HT-29 (cell line): ENCODE measurements at regions not wholly inside any gene's neighbourhood (a gene's known extent, or its start where the extent isn't known, plus 50 kb on each side); places are given as distances from the start of the nearest gene placed in this dataset.

Experiments
- DNase-seq: peaks from one replicate; pipeline ENCODE4 v3.0.0-alpha.2; 2015; ENCODE audit warnings: low spot score

DNA sequence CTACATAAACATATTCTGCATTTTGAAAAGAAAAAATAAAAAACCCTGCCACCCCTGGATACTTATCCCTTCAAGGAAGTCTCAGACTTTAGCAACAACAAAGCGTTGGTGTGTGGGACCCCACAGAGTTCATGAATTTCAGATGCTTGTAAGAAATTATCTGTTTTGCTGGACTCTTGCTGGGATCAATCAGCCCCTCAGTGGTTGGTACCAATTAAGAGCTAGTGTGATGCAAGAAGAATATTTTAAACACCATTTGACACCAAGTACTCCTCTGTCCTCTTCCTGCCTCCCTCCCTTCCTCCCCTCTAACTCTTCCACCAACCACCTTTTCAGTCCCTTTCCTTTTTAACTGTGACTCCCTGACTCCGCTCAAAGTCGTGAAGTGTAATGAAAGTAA, 51.5 kb downstream of the SST start:
- DNase-seq: no peak

- no peak for DNase-seq
Observed at GRCh38 chr3:187617213-187617612, 53.0 kb downstream of the SST start.

GRCh38 chr3:187616307-187616972, 53.8 kb downstream of the SST start:
- peak; percentile 42 for DNase-seq

DNA sequence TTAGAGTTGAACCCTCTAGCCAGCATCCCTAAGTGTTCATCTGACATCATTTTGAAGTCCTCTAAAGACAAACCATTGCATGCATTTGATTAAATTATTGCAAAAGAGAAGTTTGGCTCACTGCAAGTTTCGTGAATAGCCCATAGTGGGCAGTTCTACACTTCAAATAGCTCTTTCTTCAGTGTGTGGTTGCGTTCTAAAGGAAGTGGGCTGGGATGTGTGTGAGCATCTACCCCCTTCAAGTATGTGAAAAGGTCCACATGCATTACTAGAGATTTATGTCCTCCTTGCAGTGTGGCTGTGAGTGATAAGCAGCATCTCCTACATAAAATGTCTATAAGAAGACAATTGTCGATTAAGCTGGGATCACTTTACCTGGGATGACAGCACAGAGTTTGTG, 54.6 kb downstream of the SST start:
- DNase-seq: no peak

DNA sequence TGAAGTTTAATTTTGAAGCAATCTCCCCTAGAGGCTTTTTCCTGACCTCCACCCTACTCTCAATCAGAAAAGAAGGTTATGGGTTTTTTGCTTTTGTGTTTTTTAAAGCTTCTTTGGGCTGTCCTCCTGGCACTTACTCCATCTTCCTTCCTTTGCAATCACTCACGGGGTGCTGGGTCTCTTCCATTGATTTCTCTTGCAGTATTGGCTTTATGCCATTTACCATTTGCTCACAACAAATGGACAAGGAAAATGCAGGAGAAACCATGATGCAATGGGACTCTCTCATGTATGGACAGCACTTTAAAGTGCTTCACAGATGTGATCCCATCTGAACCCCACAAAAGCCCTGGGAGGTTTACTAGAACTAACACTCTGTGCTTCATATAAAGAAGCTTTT, 57.5 kb downstream of the SST start:
- no peak for DNase-seq

GRCh38 chr3:187610981-187611511, 59.1 kb downstream of the SST start:
- no peak for DNase-seq

DNA sequence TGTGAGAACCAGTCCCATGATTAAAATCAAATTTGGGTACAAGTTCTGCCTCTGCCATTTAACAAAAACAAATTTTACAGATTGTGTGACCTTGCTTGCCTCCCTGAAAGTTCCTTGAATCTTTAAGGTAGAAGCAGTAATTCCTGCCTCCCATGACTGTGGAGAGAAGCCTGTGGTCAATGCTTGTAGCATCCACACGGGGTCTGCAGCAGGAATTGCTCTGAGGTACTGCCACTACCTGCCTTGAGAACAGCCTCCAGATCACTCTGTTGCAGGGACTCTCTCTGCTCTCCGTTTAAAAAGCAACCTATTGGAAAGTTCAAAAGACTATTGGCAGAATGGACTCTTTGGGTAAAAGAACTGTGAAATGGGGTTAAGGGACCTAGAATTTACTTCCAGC, 75.9 kb downstream of the SST start:
- DNase-seq: no peak

GRCh38 chr3:187593451-187593850, 76.7 kb downstream of the SST start:
- DNase-seq: peak; percentile 15

- no peak for DNase-seq
Observed at GRCh38 chr3:187590861-187591576, 79.2 kb downstream of the SST start.

DNA sequence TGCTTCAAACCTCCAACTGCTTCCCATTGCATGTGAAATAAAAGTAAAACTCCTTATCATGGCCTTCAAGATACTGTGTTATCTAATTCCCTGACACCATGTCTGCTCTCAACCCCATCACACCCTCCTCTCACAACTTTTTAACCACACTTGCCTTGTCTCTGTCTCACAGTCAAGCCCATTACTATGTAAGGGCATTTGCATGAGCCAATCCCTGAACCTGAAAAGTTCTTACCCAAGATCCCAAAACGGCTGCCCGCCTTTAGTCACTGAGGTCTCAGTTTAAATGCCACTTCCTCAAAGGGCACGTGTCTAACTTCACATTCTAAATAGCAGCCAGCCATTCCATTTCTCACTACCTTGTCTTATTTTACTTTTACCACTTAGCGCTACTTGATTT, 83.1 kb downstream of the SST start:
- no peak for DNase-seq

GRCh38 chr3:187586226-187586625, 84.0 kb downstream of the SST start:
- DNase-seq: no peak

DNA sequence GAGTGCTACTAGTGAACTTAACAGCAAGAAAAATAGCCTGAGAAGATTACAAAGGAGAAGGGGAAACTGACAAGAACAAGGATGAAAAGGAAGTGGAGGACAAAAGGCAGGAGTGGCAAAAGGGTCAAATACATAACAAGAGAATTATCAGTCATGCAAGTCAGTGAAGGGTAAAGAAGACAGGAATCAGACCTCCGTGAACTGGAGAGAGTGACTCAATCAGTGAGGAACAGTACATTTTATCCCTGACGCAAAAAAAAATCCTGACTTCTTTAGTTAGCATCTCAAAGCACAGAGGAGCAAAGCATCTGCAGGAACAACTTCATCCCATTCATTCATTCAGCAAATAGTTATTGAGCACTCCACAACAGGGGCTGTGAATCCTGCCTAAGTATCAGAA, 97.8 kb downstream of the SST start:
- DNase-seq: no peak

- no peak for DNase-seq
Observed at GRCh38 chr3:187571701-187572100, 98.5 kb downstream of the SST start.

GRCh38 chr3:187570776-187571175, 99.4 kb downstream of the SST start:
- DNase-seq: no peak

GRCh38 chr3:187568171-187568570, 102.0 kb downstream of the SST start:
- no peak for DNase-seq

DNA sequence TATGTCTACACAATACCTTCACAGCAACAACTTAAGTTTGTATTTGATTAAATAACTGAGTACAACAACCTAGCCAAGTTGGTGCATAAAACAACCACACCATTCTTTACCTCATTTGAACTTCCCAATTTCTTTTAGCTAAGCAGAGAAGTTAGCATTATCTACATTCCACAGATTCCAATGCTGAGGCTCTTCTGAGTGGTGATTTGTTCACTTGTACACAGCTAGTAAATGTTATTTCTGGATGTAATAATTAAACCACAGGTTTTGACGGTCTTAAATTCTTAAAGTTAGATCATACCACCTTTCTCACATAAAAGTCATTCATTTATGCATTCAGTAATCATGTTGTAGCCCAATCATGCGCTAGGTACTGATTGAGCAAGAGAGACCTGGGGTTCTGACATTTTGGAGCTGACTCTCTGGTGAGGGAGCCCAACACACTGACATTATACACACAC, 102.5 kb downstream of the SST start:
- no peak for DNase-seq

- no peak for DNase-seq
Observed at GRCh38 chr3:187567021-187567420, 103.2 kb downstream of the SST start.

- no peak for DNase-seq
Observed at GRCh38 chr3:187565701-187566100, 104.5 kb downstream of the SST start.

DNA sequence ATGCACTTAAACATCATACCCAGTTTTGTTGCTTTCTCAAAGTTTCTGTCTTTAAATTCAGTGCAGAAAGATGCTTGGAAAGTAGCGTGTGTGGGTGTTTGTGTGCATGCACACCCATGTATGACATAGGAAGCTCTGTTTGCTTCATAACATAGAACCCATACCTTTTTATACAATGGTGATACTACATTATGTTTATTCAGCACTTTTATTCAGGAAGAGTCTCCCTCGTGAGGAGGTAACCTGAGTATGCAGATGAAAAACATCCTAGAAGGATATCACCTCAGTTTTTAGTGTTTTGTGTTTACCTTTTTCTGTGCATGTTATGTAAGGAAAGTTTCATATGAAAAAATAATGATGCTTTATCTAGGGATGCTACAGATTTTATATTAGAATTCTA, 111.2 kb downstream of the SST start:
- no peak for DNase-seq

GRCh38 chr3:187551416-187551815, 118.8 kb downstream of the SST start:
- DNase-seq: no peak

GRCh38 chr3:187550446-187550845, 119.7 kb downstream of the SST start:
- no peak for DNase-seq

GRCh38 chr3:187545366-187545765, 124.8 kb downstream of the SST start:
- DNase-seq: no peak

GRCh38 chr3:187544326-187544725, 125.9 kb downstream of the SST start:
- no peak for DNase-seq
